HEK293T (cell line): ENCODE measurements at regions not wholly inside any gene's neighbourhood (a gene's known extent, or its start where the extent isn't known, plus 50 kb on each side); places are given as distances from the start of the nearest gene placed in this dataset.
"Not testable (repeated sequence)": the region's sequence is repeated elsewhere in the genome, so short reads cannot be mapped to it uniquely, and the experiment has no call there.

Experiments used
- ELF4 ChIP-seq: fragments of 450-650 bp; IDR thresholded peaks from 2 replicates; pipeline ENCODE4 v1.6.1; 2017; ENCODE audit warnings: antibody characterized with exemption
- HDGF ChIP-seq: fragments of 450-650 bp; IDR thresholded peaks from 2 replicates; pipeline ENCODE4 v1.6.1; 2017; ENCODE audit warnings: antibody characterized with exemption, borderline replicate concordance
- LEF1 ChIP-seq: fragments of 450-650 bp; IDR thresholded peaks from 2 replicates; pipeline ENCODE4 v1.6.1; 2017; ENCODE audit warnings: mild to moderate bottlenecking, borderline replicate concordance
- NFRKB ChIP-seq: fragments of 450-650 bp; IDR thresholded peaks from 2 replicates; pipeline ENCODE4 v1.6.1; 2016; ENCODE audit warnings: mild to moderate bottlenecking, moderate library complexity
- SP1 ChIP-seq: fragments of 450-650 bp; IDR thresholded peaks from 2 replicates; pipeline ENCODE4 v1.6.1; 2017
- SUZ12 ChIP-seq: fragments of 450-650 bp; IDR thresholded peaks from 2 replicates; pipeline ENCODE4 v1.6.1; 2016; ENCODE audit warnings: mild to moderate bottlenecking

- not testable (repeated sequence) for TF ChIP-seq ELF4, HDGF, SP1, SUZ12, LEF1, NFRKB
Observed at GRCh38 chr6:141969768-141970415, 162.8 kb upstream of the GJE1 start.
